Activated CD4-positive, CD25-positive, alpha-beta regulatory T cell (primary cell): ENCODE measurements at regions not wholly inside any gene's neighbourhood (a gene's known extent, or its start where the extent isn't known, plus 50 kb on each side); places are given as distances from the start of the nearest gene placed in this dataset.
"Not testable (repeated sequence)": the region's sequence is repeated elsewhere in the genome, so short reads cannot be mapped to it uniquely, and the experiment has no call there.

Experiments
- DNase-seq, 4 experiments: peaks; one replicate each; lab custom pipeline; 2025; lab: John Stamatoyannopoulos, UW

DNA sequence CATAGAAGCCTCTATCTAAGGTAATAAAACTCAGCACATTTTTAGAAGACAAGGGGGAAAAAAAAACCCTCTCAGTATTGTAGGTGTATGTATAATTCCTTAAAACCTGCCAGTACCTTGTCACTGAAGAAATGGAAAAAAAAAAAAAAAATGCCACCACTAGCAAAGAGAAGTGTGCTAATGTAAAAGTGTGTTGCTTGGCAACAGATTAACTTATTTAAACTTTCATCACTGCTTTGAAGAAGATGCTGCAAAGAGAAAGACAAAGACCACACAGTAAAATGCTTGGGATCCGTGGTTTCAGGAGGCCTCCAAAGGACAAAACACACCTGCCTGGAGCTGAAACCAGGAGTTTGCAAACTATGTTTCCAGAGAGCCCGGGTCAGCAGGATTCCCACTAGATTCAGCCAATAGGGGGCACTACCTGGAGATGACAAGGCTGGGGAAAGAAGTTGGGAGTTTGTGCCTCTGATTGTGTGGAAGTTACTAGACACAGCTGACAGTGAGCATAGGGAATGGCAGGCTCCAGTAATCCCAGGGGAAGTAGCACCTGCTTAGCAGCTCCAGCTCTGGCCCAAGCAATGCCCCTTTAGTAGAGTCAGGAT, 169.1 kb upstream of the TRIB2 start:
- no peak for DNase-seq

DNA sequence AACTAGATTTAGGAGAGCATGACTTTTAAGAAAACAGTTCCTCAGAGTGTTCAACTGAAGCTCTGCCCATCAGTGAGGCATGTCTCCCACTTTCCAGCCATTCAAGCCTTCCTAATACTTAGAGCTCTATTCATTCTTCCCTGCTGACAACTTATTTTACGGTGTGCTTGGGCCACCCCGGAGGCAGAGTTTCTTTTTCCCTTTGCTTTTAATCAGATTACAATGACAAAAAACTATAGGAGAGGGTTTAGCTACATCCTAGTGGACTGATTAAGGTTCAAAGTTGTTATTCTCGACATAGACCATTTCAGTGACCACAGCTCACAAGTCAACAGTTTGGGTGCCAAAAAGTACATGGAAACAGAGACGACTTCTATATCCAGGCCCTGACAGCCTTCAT, 167.8 kb upstream of the TRIB2 start:
- DNase-seq = no peak

DNA sequence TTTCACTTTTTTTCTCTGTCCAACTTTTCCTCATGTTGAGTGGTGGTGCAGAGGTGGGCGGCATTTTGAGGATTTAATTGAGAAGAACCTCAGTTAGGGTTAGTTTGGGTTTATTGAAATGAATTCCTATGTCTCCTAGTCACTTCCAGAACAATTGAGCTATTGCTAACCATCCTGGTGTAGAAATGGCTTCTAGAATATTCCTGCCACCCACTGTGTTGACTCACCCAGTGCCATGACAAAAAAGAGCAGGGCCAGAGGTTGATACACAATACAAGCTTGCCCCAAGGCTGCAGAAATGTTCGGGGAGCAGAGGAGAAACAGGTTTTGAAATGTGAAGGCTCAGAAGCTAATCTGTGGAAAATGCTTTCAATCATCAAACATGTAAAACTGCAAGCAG, 167.1 kb upstream of the TRIB2 start:
- no peak for DNase-seq

DNA sequence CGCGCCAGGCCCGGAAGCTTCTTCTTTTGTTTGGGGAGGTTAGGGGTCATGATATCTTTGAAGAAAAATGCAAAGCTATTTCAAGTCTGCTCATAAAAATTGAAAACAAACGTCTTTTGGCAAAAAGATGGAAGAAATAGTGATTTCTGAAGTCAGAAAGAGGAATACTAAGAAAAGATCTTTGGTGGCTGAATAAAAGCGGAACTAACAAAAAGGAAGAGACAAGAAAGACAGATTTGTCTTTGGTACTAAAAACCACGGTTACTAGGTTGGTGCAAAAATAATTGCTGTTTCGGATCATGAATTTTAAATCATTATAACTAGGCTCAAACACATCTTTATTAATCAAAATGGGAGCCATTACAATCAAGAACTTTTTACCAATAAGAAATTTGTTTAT, 164.6 kb upstream of the TRIB2 start:
- DNase-seq = no peak

DNA sequence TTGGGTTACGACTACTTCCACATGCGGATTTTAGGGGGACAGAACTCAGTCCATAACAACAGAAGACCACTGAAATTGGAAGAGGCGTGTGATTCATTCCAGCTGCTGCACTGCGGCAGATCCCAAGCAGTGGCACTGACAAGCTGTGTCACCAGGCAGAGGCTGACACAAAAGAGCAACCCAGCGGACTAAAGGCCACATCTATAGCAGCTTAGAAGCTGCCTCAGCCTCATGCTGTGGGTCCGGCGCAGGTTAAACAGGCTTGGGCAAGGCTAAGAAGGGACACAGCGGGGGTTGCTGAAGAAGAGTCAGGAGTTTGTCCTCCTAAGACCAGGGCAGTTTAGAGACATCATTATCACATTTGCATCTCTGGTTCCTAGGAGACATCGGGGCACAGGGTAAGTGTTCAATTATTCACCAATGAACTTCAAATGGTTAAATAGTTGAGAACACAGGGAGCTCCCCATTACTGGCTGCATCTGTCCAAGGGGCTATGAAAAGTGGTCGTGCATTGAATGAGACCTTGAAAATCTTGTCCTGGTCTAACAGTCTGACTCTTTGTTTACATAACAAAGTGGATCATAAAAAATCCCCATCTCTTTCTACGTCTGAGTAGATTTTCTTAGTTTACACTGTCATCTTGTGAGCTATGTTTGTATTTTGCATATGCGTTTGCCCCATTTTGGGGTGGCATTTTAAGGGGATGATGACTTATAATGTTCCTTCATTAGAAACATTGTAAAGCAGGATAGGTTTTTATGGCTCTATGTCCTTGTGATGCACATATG, 162.3 kb upstream of the TRIB2 start:
- DNase-seq = no peak

DNA sequence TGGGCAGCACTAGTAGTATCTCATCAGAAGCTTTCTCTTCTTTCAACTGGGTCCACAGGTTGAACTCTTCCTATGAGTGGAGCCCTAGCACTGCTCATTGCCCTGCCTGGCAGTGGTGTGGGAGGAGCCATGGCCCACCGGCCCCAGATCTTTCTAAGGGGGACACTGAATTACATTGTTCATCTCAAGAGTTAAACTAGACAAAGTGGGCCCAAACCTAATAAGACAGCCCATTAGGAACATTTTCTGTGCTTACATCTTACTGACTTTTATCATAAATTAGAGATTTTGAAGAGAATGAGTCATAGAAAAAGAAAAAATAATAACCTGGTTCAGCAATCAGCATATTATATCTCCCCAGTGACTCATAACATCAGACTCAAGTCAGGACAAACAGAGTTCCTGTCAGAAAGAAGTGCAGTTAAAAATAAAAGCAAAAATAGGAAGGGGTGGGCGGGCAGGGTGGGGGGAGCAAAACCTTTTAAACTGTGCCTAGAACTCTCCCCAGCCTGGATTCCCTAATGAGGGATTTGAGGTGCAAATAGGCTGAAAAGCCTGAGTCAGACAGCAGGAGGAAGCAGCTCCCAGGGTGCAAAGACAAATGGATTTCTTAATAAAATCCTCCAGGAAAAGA, 161.6 kb upstream of the TRIB2 start:
- DNase-seq = no peak

DNA sequence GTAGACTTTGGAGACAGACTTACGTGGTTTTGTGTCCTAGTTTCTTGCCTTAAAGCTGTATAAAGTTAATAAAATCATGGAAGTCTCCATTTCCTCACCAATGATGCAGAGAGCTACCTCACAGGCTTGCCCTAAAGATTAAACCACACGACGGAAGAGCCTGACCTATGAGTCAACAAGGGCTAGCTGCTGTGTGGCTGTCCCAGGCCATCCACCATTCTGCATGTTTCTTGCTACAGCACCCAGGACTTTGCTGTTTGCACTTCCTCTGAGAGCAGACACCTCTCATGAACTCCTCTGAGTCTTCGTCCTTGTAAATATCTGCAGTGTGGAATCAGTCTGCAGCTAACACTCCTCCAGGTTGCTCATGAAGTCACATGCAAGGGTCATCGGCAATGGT, 160.0 kb upstream of the TRIB2 start:
- no peak for DNase-seq

DNA sequence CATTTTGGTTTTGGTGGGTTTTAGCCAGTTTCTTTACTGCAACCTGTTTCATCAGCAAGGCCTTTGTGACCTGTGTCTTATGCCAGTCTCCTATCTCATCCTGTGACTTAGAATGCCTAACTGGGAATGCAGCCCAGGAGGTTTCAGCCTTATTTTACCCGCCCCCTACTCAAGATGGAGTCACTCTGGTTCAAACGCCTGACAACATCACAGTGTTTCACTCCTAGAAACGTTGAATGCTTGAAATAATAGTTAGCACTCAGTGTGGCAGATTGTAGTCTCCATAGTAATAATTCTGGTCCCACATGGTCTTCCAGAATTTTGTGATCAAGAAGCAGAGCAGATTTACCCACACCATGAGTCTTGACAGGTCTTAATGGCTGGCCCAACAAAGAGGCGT, 159.0 kb upstream of the TRIB2 start:
- DNase-seq = no peak

DNA sequence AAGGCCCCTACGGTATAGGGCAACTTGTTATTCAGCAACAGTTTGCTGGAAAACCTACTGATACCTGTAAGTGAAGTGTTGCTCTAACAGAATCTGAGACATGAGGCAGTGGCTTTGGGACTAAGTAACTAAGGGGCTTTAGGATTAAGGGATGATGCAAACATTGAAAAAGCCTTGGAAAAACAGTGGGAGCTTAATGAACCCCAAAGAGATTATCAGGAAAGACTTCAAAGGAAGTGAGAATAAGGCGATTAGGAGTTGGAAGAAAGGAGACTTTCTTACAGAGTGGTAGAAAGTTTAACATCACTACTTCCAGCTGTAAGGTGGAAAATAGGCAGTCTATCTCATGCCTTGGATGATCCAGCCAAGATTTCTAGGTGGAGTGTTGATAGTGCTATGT, 158.2 kb upstream of the TRIB2 start:
- DNase-seq = no peak

DNA sequence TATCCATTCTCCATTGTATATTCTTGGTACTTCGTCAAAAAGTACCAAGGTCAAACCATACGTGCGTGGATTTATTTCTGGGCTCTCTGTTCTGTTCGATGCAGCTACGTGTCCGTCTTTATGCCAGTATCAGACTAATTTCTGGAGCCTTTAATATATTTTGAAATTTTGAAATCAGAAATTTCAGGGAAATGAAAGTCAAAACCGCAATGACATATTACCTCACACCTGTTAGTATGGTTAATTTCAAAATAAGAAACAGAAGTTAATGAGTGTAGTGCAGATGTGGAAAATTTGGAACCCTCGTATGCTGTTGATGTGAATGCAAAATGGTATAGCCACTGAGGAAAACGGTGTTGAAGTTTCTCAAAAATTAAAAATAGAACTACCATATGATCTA, 156.1 kb upstream of the TRIB2 start:
- DNase-seq = no peak

DNA sequence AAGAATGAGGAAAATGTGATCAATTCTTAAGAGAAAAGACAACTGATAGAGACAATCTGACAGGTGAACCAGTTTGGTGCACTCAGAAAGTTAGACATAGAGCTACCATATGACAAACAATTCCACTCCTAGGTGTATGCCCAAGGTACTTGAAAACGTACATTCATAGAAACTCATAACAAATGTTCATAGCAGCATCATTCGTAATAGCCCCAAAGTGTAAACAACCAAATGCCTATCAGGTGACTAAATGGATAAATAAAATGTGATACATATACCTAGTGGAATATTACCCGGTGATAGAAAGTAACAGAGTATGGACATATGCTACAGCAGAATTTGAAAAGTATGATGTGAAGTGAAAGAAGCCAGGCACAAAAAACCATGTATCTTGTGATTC, 149.3 kb upstream of the TRIB2 start:
- DNase-seq = no peak

DNA sequence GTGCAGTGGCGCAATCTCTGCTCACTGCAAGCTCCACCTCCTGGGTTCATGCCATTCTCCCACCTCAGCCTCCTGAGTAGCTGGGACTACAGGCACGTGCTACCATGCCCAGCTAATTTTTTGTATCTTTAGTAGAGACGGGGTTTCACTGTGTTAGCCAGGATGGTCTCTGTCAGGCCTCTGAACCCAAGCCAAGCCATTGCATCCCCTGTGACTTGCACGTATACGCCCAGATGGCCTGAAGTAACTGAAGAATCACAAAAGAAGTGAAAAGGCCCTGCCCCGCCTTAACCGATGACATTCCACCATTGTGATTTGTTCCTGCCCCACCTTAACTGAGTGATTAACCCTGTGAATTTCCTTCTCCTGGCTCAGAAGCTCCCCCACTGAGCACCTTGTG, 147.2 kb upstream of the TRIB2 start:
- DNase-seq = not testable (repeated sequence)

DNA sequence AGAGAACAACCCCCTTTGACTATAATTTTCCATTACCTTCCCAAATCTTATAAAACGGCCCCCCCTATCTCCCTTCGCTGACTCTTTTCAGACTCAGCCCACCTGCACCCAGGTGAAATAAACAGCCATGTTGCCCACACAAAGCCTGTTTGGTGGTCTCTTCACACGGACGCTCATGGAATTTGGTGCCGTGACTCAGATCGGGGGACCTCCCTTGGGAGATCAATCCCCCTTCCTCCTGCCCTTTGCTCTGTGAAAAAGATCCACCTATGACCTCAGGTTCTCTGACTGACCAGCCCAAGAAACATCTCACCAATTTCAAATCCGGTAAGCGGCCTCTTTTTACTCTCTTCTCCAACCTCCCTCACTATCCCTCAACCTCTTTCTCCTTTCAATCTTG, 146.8 kb upstream of the TRIB2 start:
- not testable (repeated sequence) for DNase-seq

DNA sequence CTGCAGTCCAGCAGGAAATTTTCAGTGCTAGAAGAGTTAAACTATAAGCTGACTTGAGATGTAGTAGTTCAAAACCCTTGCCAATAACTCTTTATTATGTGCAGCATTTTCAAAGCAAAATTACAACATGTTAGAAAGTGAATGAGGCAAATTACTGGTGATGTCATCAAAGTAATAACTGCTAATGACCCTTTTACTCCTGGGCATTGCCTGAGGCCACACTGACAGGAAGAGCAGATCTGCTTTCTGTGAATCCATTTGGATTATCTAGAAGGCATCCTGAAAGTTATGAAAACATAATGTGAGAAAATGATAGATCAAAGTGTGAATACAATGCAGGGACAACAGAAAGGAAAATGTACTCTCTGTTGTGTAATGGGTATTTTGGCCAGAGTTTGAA, 139.6 kb upstream of the TRIB2 start:
- no peak for DNase-seq

DNA sequence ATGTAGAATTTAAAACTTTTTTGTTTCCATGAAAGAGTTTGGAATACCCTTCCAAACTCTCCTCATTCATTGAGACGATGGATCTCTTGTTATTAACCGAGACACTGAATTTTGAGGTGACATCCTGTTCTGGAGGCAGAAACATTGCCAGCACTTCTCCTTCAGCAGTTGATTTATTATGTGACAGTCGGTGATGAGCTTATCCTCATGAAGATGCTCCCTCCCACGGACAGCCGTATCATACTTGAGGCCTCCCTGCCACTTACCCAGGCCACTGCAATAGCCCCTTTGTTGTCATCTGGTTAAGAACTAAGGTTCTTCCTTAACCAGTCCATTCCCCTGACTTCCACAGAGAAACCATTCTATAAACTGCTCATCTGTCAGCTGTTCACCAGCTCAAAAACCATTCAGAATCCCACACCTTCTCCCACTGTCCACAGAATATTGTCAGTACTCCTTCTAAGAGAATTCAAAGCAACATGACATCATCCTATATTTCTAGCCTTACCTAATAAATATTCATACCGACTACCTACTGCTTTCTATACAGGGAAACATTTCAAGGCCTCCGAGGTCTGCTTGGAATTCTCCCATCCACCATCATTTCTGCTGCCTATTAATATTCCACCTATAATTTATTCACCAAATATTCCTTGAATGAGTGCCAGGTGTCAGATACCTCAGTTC, 139.0 kb upstream of the TRIB2 start:
- no peak for DNase-seq

DNA sequence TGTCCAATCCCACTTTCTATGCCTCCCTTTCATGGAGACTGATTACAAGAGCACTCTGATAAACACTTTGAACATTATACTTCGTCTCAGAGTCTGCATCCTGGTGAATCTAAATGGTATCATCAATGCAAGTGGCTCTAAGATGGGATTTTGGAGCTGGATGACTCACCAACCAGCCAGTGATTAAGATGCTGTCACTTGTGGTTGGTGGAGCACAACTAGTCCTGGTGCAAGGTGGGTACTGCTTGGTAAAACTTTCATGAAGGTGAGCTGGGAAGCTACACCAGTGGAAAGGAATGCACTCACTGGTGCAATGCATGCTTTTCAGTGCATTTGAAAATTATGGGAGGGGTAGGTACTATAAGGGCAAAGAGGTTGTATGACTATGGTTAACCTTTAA, 137.7 kb upstream of the TRIB2 start:
- no peak for DNase-seq

DNA sequence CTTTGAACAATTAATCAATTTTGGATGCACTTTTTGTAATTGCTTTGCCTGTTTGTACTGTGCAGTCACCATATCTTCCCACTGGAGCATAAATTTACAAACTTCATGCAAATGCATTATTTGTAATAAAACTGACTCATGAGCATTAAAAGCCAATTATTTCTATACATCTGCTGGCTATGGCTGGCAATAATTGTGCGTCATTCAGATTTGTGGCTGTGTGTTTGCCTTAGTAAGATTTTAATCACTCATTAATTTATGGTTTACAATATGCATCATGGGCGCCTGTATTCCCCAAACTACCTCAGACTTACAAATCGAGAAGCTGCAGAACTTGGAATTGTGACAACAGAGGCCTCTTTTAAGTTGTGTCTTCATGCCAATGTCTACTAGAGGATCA, 132.4 kb upstream of the TRIB2 start:
- DNase-seq = no peak

DNA sequence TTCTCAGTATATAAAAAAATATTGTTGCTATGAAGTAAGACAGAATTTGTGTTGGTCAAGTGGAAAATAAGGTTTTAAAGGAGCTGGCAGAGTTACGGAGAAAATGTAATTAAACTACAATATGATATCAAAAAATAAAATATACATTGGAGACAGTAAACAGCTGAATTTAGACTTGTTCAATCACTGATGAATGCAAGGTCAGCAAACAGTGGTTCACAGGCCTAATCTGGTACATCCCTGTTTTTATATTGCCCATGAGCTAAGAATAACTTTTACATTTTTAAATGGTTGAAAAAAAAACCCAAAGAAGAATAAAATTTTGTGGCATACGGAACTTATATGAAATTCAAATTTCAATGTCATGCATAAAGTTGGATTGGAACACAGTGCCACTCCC, 131.0 kb upstream of the TRIB2 start:
- DNase-seq = no peak

DNA sequence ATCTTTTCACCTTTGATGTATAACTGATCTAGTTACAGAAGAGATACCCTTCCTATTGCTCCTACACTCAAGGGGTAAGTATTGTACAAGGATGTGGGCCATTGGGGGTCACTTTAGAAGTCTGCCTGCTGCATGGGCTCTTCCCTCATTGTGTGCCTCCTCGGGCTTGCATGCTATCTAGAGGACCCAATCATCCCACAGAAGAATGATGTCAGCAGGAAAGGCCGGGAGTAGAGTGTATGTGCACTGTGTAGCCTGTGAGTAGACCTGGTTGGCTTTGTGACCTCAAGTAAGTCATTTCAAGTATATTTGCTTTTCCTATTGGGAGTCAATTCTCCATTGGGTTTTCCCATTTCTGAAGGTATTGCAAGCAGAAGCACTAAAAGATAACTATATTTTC, 129.5 kb upstream of the TRIB2 start:
- DNase-seq = no peak

DNA sequence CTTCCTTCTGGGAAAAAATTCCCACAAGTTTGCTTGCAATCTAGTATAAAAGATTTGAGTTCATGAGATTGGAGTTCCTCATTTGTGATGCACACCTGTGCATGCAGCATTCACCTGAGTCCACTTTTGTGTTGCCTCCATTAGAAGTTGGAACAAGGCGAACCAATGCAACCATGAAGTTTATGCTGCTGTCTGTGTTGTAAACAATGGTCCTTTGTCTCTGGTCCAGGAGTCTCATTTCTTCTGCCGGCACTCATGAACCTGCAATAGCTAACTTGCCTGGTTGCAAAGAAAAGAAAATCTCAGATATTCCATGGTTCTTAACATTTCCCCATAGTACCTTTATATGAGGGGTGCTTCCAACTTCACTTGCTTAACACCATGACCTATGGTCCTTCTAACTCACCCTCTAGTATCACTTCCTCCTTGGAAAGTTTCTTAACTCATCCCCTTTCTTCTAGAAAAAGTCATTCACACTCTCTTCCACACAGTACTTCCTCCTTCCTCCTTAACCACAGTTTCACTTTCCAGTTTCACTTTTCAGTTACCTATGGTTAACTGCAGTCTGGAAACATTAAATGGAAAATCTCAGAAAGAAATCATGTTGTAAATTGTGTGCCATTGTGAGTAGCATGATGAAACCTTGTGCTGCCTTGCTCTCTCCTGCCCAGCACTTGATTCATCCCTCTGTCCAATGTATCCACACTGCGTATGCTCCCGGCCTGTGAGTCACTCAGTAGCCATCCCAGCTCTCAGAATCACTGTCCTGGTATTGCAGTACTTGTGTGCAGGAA, 128.8 kb upstream of the TRIB2 start:
- no peak for DNase-seq

DNA sequence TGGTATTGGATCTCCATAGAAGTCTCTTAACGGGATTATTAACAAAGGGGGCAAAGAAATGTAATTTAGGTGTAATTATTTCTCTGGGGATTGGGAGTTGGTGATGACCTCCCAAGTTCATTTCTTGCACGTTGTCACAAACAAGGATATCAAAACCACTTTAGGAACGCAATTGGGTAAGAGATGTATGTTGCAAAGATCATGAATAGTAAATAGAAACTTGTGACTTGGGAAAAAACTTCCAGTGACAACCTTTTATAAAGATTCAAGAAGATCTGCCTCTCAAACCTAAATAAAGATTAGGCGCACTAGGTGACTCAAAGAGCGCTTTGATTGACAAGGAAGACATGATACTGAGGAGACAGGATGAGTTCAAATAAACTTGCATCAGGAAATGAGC, 127.8 kb upstream of the TRIB2 start:
- no peak for DNase-seq

DNA sequence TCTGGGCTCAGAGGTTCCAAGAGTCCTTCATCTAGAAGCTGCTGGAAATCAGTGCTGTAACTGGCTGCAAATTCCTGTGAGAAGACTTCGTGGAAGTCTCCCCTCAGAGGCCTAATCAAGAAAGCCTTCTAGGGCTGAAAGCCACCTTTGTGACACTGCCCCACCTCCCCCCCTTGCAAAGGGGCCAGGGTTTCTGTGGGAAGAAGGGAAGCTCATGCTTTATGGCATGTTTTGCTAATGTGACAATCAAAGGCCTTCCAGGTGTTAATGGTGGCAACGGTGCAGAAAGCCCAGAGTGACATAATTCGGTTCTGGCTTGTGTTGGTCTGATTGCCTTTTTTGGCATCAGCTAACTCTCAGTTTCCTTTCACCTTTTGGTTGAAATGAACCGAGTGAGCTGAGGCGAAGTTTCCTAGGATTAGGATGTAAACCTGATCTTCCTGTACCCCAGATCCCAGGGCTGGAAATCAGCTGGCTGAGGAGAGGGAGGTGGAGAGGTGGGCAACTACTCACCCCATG, 126.9 kb upstream of the TRIB2 start:
- no peak for DNase-seq
